BJ (cell line): ENCODE measurements at regions not wholly inside any gene's neighbourhood (a gene's known extent, or its start where the extent isn't known, plus 50 kb on each side); places are given as distances from the start of the nearest gene placed in this dataset.
"Not testable (repeated sequence)": the region's sequence is repeated elsewhere in the genome, so short reads cannot be mapped to it uniquely, and the experiment has no call there.

Experiments
- CTCF ChIA-PET: fragments of 350-600 bp; formaldehyde crosslinking; extraction: SDS; loops from one replicate; lab custom pipeline; 2021; ENCODE audit warnings: antibody characterized with exemption, inconsistent platforms; lab: Yijun Ruan, JAX
- POLR2A ChIA-PET: fragments of 300-600 bp; sonication (Branson Sonifier 250); formaldehyde crosslinking; extraction: SDS; loops from one replicate; lab custom pipeline; 2021; ENCODE audit warnings: antibody characterized with exemption; lab: Charles Lee
- DNase-seq: peaks from one replicate; pipeline ENCODE4 v3.0.0-alpha.2; 2011; ENCODE audit warnings: low read depth
- H3K27me3 ChIP-seq: 2 replicates; pipeline ENCODE4 v1.6.0; 2011; ENCODE audit warnings: low read length; ENCODE audit not compliant: control insufficient read depth, insufficient read depth
- H3K36me3 ChIP-seq: 2 replicates; pipeline ENCODE4 v1.5.1; 2011; ENCODE audit warnings: low read length; ENCODE audit not compliant: control insufficient read depth, insufficient read depth
- H3K4me3 ChIP-seq: 2 replicates; pipeline ENCODE4 v1.5.1; 2011; ENCODE audit warnings: low read depth, mild to moderate bottlenecking, control low read depth, low read length
- CTCF ChIP-seq: IDR thresholded peaks from 2 replicates; pipeline ENCODE4 v1.5.1; 2011; ENCODE audit warnings: low read depth, mild to moderate bottlenecking, control low read depth, inconsistent platforms, low read length, moderate library complexity; ENCODE audit not compliant: insufficient read depth

DNA sequence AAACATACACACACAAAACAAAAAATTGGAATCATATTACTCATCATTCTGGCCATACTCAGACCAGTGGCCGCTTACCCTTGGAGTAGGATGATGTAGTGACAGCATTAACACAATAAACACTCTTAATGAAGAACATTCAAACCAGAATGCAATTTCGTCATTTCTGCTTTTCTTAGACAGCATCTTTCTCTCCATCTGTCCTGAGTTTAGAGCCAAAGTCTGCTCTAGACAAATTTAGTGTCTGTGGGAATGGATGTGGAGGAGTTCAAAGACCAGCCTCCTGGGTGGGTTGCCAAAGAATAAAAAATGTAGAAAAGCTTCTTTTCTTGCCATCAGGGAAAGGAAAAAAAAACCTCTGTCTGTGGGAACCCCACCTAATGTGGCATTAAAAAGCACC, 212.4 kb upstream of the POU1F1 start:
- Histone ChIP-seq H3K36me3 (no peaks in the 10 kb centered on the region), H3K27me3 (no peaks in the 10 kb centered on the region), H3K4me3 (no peak overlapping the region)
- ChIA-PET CTCF (no interaction called here), POLR2A (no interaction called here)
- TF ChIP-seq CTCF: no peak
- no peak for DNase-seq

GRCh38 chr3:87486635-87487034, 210.3 kb upstream of the POU1F1 start:
- POLR2A ChIA-PET, H3K27me3 ChIP-seq, H3K36me3 ChIP-seq, H3K4me3 ChIP-seq, CTCF ChIA-PET, DNase-seq: not testable (repeated sequence)

GRCh38 chr3:87486115-87486514, 209.7 kb upstream of the POU1F1 start:
- no peak for TF ChIP-seq CTCF
- Histone ChIP-seq H3K36me3 (no peaks in the 10 kb centered on the region), H3K27me3 (no peaks in the 10 kb centered on the region), H3K4me3 (no peak overlapping the region)
- CTCF ChIA-PET: no interaction called here
- POLR2A ChIA-PET: no interaction called here
- no peak for DNase-seq

DNA sequence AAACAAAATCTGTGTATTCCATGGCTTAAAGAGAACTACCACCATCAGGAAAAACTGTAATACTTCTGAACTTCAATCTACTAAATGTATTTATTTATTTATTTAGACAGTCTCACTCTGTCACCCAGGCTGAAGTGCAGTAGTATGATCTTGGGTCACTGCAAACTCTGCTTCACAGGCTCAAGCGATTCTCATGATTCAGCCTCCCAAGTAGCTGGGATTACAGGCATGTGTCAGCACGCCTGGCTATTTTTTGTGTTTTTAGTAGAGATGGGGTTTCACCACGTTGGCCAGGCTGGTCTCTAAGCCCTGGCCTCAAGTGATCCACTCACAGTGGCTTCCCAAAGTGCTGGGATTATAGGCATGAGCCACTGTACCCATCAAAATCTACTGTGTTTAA, 202.3 kb upstream of the POU1F1 start:
- no peak overlapping the region for H3K4me3 ChIP-seq
- no peaks in the 10 kb centered on the region for H3K27me3 ChIP-seq
- H3K36me3 ChIP-seq: no peaks in the 10 kb centered on the region
- POLR2A ChIA-PET: no interaction called here
- TF ChIP-seq CTCF: no peak
- no peak for DNase-seq
- CTCF ChIA-PET: no interaction called here

DNA sequence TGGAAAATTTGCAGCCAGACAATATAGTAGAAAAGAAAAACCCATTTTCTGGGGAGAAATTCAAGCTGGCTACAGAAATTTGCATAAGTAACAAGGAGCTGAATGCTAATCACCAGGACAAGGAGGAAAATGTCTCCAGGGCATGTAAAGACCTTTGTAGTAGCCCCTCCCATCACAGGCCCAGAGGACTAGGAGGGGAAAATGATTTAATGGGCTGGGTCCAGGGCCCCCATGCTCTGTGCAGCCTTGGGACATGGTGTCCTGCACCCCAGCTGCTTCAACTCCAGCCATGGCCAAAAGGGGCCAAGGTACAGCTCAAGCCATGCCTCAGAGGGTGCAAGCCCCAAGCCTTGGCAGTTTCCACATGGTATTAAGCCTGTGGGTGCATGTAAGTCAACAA, 197.6 kb upstream of the POU1F1 start:
- POLR2A ChIA-PET: no interaction called here
- DNase-seq: no peak

More for the DNA sequence above, 197.6 kb upstream of the POU1F1 start:
- Histone ChIP-seq H3K36me3 (no peaks in the 10 kb centered on the region), H3K4me3 (no peak overlapping the region), H3K27me3 (no peaks in the 10 kb centered on the region)
- CTCF ChIA-PET: no interaction called here
- no peak for TF ChIP-seq CTCF
